ENCODE measurements at regions not wholly inside any gene's neighbourhood (a gene's known extent, or its start where the extent isn't known, plus 50 kb on each side); places are given as distances from the start of the nearest gene placed in this dataset.

DNA sequence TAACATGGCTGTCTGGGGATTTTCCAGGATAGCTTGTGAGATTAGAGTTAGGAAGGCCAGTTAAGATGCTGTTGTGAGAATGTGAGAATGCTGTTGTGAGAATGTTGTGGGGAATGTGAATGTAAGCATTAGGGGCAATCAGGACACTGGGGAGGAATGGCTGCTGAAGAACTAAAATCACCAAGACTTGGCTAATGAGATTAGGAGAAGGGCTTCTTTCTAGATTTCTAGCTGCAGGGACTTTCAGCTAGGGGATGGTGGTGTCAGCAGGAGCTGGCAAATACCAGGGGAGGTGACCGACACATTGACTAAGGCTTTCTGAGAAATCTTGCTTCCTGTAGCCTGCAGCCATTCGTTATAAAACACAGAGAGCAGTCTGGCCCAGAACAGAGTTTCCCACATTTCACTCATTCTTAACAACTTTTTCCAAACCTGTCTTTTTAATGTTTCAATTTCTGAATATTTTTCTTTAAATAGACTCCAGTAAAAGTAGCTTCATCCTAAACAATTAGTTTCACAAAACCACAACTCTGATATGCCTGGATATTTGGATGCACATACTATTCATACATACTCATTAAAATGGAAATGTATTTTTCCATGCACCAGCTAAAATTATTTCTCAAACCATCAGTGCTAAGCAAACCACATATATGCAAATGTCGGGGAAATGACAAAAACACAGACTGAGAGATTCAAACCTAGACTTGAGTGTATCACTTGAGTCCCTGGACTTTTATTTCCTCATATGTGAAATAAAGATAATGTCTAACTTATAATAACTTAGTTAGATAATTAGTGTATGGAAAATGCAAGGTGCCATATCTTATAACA is 89.3 kb upstream of the TNC start:
- TF ChIP-seq, protein P1, sequence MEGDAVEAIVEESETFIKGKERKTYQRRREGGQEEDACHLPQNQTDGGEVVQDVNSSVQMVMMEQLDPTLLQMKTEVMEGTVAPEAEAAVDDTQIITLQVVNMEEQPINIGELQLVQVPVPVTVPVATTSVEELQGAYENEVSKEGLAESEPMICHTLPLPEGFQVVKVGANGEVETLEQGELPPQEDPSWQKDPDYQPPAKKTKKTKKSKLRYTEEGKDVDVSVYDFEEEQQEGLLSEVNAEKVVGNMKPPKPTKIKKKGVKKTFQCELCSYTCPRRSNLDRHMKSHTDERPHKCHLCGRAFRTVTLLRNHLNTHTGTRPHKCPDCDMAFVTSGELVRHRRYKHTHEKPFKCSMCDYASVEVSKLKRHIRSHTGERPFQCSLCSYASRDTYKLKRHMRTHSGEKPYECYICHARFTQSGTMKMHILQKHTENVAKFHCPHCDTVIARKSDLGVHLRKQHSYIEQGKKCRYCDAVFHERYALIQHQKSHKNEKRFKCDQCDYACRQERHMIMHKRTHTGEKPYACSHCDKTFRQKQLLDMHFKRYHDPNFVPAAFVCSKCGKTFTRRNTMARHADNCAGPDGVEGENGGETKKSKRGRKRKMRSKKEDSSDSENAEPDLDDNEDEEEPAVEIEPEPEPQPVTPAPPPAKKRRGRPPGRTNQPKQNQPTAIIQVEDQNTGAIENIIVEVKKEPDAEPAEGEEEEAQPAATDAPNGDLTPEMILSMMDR (IDR thresholded peaks at IDR 0.05; ENCODE audit: insufficient read depth, low read length, poor library complexity, severe bottlenecking) = no peak
- TF ChIP-seq EZH2phosphoT487 (conservative IDR thresholded peaks at IDR 0.05; ENCODE audit: low read length) = no peak
